Jurkat, Clone E6-1 (cell line): ENCODE measurements at regions not wholly inside any gene's neighbourhood (a gene's known extent, or its start where the extent isn't known, plus 50 kb on each side); places are given as distances from the start of the nearest gene placed in this dataset.

ENCODE experiments used
- DNase-seq: peaks from one replicate; pipeline ENCODE4 v3.0.0-alpha.2; 2011; ENCODE audit warnings: low read depth, low spot score
- H3K4me3 ChIP-seq: 2 replicates; pipeline ENCODE4 v1.5.1; 2011; ENCODE audit warnings: mild to moderate bottlenecking, low read length, control low read depth, moderate library complexity

DNA sequence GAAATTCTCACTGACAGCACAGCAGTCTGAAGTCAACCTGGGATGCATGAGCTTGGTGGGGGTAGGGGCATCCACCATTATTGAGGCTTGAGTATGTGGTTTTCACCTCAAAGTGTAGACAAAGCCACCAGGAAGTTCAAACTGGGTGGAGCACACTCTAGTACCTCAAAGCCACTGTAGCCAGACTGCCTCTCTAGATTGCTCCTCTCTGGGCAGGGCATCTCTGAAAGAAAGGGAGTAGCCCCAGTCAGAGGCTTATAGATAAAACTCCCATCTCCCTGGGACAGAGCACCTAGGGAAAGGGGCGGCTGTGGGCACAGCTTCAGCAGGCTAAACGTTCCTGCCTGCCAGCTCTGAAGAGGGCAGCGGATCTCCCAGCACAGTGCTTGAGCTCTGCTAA is 143.0 kb downstream of the KITLG start:
- DNase-seq, result peak; percentile 10

More for the DNA sequence above, 143.0 kb downstream of the KITLG start:
- H3K4me3 ChIP-seq, result no peak overlapping the region
